HG02884 (cell line): ENCODE measurements at regions not wholly inside any gene's neighbourhood (a gene's known extent, or its start where the extent isn't known, plus 50 kb on each side); places are given as distances from the start of the nearest gene placed in this dataset.

Source experiments
- ATAC-seq: cut with Tn5 transposase; IDR thresholded peaks from one replicate; pipeline ENCODE4 v1.9.1; 2021; ENCODE audit warnings: mild to moderate bottlenecking, moderate library complexity; ENCODE audit not compliant: unreplicated experiment

DNA sequence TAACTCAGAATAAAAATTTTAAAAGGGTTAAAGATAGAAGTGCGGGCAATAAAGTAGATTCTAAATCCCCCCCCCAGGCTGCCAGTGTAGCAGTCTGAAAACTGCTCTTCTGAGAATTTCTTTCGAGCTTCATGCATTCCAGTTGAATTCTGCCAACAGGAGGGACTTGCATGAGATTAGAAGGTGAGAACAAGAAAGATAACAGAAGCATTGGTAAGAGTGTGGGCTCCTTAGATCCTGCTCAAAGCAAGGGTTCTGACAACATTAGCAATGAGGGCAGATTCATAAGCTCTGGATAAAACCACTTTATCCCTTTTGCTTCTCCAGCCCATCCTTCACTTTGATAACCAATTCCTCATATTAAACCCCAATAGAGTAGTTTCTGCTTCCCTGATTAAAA is 235.9 kb upstream of the CDH6 start:
- ATAC-seq: no peak

DNA sequence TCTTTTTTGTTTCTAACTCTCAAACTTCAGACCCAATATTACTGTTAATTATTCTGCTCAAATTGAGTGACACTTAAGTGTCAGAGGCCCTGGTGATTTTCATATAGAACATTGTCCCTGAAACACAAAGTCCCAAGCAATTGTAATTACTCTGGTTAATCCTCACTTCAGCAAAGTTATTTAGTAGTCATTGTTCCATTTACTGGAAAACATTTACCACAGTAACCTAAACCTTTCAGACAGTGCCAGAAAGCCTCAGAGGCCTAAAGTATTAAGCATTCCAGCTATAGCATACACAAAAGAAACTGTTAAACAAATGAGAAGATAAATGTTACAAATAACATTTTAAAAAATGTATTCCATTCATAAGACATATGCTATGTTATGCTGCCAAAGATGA is 237.2 kb upstream of the CDH6 start:
- no peak for ATAC-seq

DNA sequence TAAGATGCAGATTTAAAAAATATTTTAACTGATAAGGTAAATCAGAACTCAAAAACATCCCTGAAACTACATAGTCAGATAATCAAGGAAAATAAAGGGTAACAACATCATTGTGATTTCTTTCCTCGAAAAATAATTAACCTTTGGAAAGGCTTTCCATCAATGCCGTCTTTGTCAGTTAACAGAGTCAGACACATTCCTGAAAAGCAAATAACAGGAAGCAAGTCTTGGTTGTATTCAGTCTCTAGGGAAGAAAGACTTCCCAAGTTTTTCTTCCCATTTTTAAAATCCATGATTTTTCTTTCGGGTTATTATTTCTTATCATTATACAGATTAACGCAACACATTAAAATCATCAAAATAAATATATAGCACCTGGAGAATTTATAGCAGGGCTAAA is 256.4 kb upstream of the CDH6 start:
- ATAC-seq: no peak

DNA sequence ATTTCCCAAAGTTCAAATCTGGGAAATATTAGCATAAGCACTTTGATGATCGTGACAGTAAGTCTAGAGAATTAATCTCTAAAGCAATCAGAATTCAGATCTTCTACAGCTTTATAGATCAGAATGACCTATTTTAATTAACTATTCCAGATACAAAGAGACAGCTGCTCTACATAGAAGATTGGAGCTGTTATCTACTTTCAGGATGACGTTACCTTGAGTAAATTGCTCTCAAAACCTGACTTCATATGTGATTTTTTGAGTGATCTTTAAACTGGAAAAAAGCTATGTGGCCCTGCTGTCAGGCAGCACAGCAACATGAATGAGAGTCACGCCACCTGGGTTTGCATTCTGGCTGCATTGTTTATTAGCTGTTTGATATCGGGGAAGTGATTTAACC is 259.9 kb upstream of the CDH6 start:
- no peak for ATAC-seq

DNA sequence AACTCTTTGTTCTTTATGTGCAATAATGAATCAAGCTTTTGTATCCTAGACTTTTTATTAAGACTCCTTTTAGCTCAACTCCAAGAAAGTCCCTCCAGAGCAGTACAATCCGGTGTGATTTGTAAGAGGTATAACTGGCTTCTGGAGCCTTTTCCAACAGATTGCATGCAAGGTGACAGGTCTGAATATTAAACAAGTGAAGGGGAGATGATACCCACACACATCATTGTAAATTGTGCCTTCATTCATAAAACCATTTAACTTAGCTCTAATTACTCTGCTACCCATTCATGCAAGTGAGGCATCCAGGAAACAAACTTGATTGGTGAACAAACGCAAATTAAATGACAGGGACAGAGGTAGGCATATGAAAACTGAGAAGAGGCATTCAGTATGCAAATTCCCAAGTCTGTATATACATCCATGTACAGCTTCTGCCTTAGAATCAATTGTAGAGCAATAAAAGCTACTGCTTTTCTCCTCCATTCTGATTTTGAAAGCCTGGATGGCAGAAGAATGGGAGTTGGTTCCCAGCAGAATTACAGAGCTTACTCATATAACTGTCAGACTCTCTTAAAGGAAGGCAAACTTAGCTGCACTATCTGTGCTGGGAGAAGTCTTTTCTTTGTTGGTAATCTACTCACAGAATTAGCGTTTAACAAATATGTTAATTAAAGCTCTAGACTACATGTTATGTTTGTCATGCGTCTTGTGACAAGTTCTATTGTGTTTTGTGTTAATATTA is 261.0 kb upstream of the CDH6 start:
- no peak for ATAC-seq

DNA sequence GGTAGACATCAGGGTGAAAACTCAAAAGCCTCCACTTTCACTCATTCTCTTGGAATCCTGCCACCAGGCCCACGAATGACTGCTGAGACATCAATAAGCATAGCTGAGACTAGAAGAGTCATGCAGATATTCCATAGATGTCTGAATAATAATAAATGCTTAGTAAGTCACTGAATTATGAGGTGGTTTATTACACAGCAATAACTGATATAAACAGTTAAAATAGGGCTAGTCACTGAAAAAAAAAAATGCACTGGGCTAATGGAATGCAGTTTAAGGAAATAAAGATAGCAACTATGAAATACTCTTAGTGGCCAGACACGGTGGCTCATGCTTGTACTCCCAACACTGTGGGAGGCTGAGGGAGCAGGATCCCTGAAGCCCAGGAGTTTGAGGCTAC is 262.8 kb upstream of the CDH6 start:
- ATAC-seq: no peak

DNA sequence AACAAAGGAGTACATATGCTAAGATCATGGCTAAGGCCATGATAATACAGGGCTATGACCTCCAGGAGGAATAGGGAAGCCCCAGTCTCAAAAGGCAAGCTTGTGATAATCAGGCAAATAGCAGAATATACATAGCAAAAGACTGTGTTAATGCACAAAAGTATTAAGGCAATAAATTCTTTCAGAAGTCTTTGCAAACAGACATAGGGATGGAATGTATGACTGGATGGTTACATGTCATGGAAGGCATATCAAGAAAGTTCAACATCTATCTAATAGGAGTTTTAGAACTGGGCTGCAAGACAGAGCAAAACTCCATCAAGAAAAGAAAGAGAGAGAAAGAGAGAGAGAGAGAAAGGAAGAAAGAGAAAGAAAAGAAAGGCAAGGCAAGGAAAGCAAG is 264.5 kb upstream of the CDH6 start:
- ATAC-seq: no peak

- ATAC-seq: no peak
Observed at GRCh38 chr5:30926218-30926617, 267.3 kb upstream of the CDH6 start.

DNA sequence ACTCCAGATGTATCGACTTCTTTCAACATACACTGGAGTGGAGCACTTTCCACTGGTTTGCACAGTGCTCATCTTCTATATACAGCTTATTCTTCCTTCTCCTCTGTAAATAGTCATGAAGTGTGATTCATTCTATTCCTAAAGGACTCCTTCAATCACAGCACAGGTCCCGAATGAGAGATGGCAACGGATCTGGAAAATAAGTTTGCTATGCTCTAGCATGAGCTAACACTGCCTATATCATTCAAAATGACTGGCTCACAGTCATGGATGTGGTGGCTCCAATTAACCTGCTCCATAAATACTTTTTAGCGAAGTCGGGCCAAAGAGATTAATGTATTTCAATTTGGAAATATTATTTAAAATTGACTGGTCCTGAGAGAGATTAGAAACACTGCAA is 272.1 kb upstream of the CDH6 start:
- ATAC-seq: no peak

DNA sequence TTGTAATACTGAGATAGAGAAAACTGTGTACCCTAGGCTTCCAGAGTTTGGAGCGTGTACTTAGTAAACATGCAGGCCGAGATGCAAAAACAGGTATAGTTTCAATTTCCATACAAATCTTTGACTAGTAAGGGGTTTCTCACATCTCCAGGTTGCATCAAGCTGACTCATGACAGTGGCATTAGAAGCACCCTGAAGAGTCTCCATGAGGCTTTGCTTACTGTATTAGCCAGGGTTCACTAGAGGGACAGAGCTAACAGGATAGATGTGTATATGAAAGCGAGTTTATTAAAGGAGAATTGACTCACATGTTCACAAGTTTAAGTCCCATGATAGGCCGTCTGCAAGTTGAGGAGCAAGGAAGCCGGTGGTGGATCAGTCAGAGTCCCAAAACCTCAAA is 275.3 kb upstream of the CDH6 start:
- ATAC-seq: no peak

DNA sequence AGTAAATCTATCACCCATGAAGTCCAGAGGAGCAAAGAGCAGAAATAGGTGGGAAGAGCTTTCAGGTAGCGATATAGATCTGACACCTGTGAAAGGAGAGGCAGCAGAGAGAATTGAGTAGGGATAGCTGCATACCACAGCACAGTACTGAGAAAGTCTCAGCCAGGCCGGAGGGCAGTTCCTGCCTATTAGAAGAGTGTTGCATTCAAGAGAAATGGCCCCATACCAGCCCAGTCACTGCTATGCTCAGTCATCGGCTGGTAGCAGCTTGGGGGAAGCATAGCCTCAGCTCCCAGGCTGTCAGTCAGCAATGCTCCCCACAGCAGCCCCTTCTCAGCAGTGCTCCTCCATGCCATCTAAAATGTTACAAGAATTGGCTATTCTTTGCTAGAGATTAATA is 285.1 kb upstream of the CDH6 start:
- ATAC-seq: no peak

DNA sequence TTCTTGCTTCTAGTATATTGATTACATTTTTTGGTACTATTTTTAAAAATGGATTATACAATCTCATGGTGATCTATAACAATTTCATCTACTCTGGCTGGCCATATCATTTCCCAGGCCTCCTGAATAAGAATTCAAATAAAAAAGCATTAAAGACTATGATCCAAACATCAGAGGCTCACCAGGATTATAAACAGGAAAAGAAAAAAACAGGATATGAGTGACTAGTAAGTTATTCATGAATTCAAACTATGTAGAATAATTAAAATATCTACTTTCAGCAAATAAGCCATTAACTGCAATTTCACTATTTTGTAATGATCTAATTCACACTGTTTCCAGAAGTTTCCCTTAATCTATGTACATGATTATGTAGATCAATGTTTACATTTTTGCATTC is 293.1 kb upstream of the CDH6 start:
- no peak for ATAC-seq

DNA sequence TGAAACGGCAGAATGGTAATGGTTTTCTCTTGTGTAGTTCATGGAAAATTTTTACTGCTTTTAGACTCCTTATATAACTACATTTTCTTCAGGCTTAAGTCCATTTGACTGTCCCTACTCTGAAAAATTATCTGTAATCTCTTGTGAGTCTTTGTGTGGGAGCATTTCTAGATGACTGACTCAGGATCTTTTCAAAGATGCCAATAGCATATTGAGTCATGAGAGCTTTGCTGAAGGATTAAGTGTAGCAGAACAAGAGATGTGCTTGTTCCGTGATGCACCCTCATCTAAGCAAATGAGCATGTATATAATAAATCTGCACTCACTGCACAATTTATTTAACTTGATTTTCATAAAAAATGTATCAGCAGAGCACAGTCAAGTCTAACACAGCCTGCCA is 298.7 kb upstream of the CDH6 start:
- no peak for ATAC-seq

GRCh38 chr5:30891660-30892059 is 301.8 kb upstream of the CDH6 start:
- ATAC-seq: no peak

GRCh38 chr5:30890377-30890776 is 303.1 kb upstream of the CDH6 start:
- ATAC-seq: no peak

DNA sequence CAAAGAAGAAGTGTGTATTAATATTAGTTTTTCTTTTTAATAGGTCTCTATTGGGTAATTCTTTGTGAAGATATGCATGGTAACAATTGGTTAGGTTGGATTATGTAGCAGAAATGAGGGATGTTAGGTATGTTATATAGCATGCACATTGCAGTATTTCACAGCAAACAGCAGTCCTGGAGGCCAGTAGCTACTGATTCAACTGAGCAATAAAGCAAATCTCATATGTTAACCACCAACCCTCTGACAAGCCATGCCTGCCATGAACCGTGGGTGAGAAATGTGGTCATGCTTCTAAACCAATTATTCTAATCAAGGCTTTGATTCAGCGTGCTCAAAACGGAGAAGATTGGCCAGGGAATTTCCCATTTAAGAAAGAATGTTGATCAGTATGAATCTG is 313.0 kb upstream of the CDH6 start:
- ATAC-seq: no peak

DNA sequence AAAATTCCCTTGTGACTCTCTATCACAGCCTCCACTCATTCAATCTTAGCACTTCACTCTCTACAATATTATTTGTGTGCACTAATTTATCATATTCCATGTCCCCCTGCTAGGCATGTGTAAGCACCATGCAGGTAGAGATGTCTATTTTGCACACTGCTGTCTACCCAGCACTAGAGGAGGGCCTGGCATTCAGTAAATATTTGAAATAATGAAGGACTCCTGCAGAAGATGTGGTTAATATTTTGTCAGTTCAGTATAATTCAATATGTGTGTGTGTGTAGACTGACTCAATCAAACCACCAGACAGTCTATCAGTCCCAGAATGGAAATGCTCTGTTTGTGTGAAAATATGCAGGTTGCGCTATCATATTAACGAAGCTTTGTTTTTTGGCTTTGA is 313.6 kb upstream of the CDH6 start:
- no peak for ATAC-seq

- ATAC-seq: no peak
Observed at GRCh38 chr5:30878746-30879145, 314.7 kb upstream of the CDH6 start.

- no peak for ATAC-seq
Observed at GRCh38 chr5:30878296-30878695, 315.2 kb upstream of the CDH6 start.

- no peak for ATAC-seq
Observed at GRCh38 chr5:30874241-30875034, 319.0 kb upstream of the CDH6 start.

- no peak for ATAC-seq
Observed at GRCh38 chr5:30871196-30871595, 322.3 kb upstream of the CDH6 start.

DNA sequence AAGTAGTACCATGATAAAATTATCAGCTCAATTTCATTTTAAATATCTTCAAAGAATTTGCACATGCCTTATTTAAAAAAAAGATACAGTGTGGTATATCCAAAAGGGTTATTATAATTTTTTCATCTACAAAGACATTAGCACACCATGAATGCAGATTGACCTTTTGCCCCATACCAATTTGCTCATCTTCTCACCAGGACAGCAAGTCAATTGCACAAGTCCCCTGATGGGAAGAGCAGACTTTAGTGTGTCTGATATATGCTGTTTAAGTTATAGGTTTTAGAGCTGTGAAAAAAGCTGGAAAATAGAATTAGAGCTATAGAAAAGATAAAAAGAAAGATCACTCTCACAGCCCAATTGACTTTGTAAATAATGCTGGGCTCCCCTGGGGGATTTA is 325.8 kb upstream of the CDH6 start:
- no peak for ATAC-seq

DNA sequence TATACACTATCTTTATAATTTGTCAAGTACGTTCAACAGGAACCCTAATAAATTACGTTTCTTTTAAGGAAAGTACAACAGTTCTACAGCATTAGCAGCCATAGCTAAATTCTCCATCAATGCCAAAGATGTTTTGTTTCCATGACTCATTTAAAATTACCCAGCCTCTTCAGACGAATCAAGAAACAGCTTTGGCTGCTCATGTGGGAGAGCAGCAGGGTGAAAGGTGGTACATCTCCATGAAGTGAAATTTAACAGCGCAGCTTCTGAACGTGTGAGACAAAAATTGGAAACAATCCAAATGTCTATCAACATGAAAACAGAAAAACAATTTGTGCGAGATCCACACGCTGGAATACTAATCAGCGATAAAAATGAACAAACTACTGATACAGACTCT is 327.3 kb upstream of the CDH6 start:
- ATAC-seq: no peak
